IMR-90 (cell line): ENCODE measurements at regions not wholly inside any gene's neighbourhood (a gene's known extent, or its start where the extent isn't known, plus 50 kb on each side); places are given as distances from the start of the nearest gene placed in this dataset.

Experiments
- ATAC-seq: fragments of 200-7000 bp; cut with Tn5 transposase; 2 replicates; pipeline ENCODE4 v1.9.1; 2020; ENCODE audit warnings: low read depth, mild to moderate bottlenecking, moderate library complexity
- BruUV-seq: library from RNA; stranded (reverse); fragments of 400-500 nt; replicated peaks from 2 replicates; lab custom pipeline; 2021; lab: Mats Ljungman, UMichigan
- CTCF ChIA-PET: fragments of 300-600 bp; formaldehyde crosslinking; extraction: SDS; loops from one replicate; lab custom pipeline; 2021; ENCODE audit warnings: antibody characterized with exemption; lab: Yijun Ruan, JAX
- POLR2A ChIA-PET: fragments of 300-600 bp; sonication (Branson Sonifier 250); formaldehyde crosslinking; loops from one replicate; lab custom pipeline; 2022; ENCODE audit warnings: antibody characterized with exemption; ENCODE audit not compliant: unreplicated experiment; lab: Charles Lee
- DNase-seq: peaks from one replicate; pipeline ENCODE4 v3.0.0; 2013
- H2AFZ ChIP-seq: replicated peaks from 2 replicates; pipeline ENCODE3; 2013; ENCODE audit warnings: low read length, mild to moderate bottlenecking; ENCODE audit not compliant: poor library complexity
- H2AK5ac ChIP-seq: 2 replicates; pipeline ENCODE4 v1.6.1; 2013; ENCODE audit warnings: low read depth, low read length, inconsistent platforms
- H2AK9ac ChIP-seq: replicated peaks from 2 replicates; pipeline ENCODE3; 2013; ENCODE audit warnings: mild to moderate bottlenecking, low read depth, low read length, moderate library complexity; ENCODE audit not compliant: poor library complexity
- H2BK120ac ChIP-seq: 2 replicates; pipeline ENCODE4 v1.6.1; 2013; ENCODE audit warnings: low read depth, low read length, inconsistent platforms
- H2BK15ac ChIP-seq: 3 replicates; pipeline ENCODE4 v1.6.1; 2013; ENCODE audit warnings: low read depth, low read length, inconsistent platforms
- H2BK20ac ChIP-seq: 2 replicates; pipeline ENCODE4 v1.6.1; 2013; ENCODE audit warnings: low read depth, mild to moderate bottlenecking, inconsistent platforms, low read length, moderate library complexity
- H2BK5ac ChIP-seq: 2 replicates; pipeline ENCODE4 v1.6.1; 2013; ENCODE audit warnings: mild to moderate bottlenecking, low read depth, low read length, inconsistent platforms; ENCODE audit not compliant: poor library complexity, severe bottlenecking
- H3K14ac ChIP-seq: replicated peaks from 2 replicates; pipeline ENCODE4 v1.6.1; 2013; ENCODE audit warnings: low read depth, low read length, inconsistent platforms
- H3K18ac ChIP-seq: 2 replicates; pipeline ENCODE4 v1.6.1; 2013; ENCODE audit warnings: low read depth, low read length, control low read depth
- H3K23ac ChIP-seq: 2 replicates; pipeline ENCODE4 v1.6.1; 2013; ENCODE audit warnings: low read depth, low read length, inconsistent platforms
- H3K27ac ChIP-seq: 2 replicates; pipeline ENCODE4 v1.5.1; 2013; ENCODE audit warnings: mild to moderate bottlenecking, control low read depth, low read length; ENCODE audit not compliant: insufficient read depth
- H3K27me3 ChIP-seq: 2 replicates; pipeline ENCODE4 v1.6.1; 2013; ENCODE audit warnings: low read length; ENCODE audit not compliant: control insufficient read depth, insufficient read depth
- H3K36me3 ChIP-seq: 2 replicates; pipeline ENCODE4 v1.6.1; 2013; ENCODE audit warnings: low read length, mixed read lengths; ENCODE audit not compliant: control insufficient read depth, insufficient read depth
- H3K4ac ChIP-seq: 2 replicates; pipeline ENCODE4 v1.6.1; 2013; ENCODE audit warnings: low read depth, low read length, inconsistent platforms
- H3K4me1 ChIP-seq: 2 replicates; pipeline ENCODE4 v1.6.1; 2013; ENCODE audit warnings: low read length, mixed read lengths; ENCODE audit not compliant: control insufficient read depth, insufficient read depth
- H3K4me2 ChIP-seq: 2 replicates; pipeline ENCODE4 v1.6.1; 2013; ENCODE audit warnings: low read depth, mild to moderate bottlenecking, control low read depth, low read length, moderate library complexity
- H3K4me3 ChIP-seq: 2 replicates; pipeline ENCODE4 v1.5.1; 2013; ENCODE audit warnings: low read depth, mild to moderate bottlenecking, control low read depth, low read length, moderate library complexity; ENCODE audit not compliant: insufficient read depth
- H3K56ac ChIP-seq: 2 replicates; pipeline ENCODE4 v1.6.1; 2013; ENCODE audit warnings: low read length, inconsistent platforms; ENCODE audit not compliant: insufficient read depth; ENCODE audit errors: extremely low read depth
- H3K79me1 ChIP-seq, 2 experiments: 2 replicates each; pipeline ENCODE4 v1.6.1; 2013; ENCODE audit warnings: low read length in 2 of 2, inconsistent platforms in 1 of 2, low read depth in 1 of 2
- H3K9ac ChIP-seq: 2 replicates; pipeline ENCODE4 v1.6.1; 2013; ENCODE audit warnings: low read depth, low read length, control low read depth
- H3K9me1 ChIP-seq: 2 replicates; pipeline ENCODE4 v1.6.1; 2013; ENCODE audit warnings: low read length, inconsistent platforms; ENCODE audit not compliant: insufficient read depth
- H3K9me3 ChIP-seq: 2 replicates; pipeline ENCODE4 v1.6.1; 2013; ENCODE audit warnings: low read length; ENCODE audit not compliant: control insufficient read depth, insufficient read depth
- H4K20me1 ChIP-seq: 2 replicates; pipeline ENCODE4 v1.6.1; 2013; ENCODE audit warnings: low read length, inconsistent platforms; ENCODE audit not compliant: insufficient read depth
- H4K5ac ChIP-seq: 2 replicates; pipeline ENCODE4 v1.6.1; 2013; ENCODE audit warnings: mild to moderate bottlenecking, low read depth, low read length, control low read depth
- H4K8ac ChIP-seq, 2 experiments: 2 replicates each; pipeline ENCODE4 v1.6.1; 2013; ENCODE audit warnings: low read depth in 2 of 2, low read length in 2 of 2, control low read depth in 1 of 2, inconsistent platforms in 1 of 2
- H4K91ac ChIP-seq: 2 replicates; pipeline ENCODE4 v1.6.1; 2013; ENCODE audit warnings: low read depth, low read length, inconsistent platforms; ENCODE audit not compliant: insufficient read depth
- CEBPB ChIP-seq: IDR thresholded peaks from 2 replicates; pipeline ENCODE4 v1.6.1; 2012; ENCODE audit warnings: low read depth, low read length, improper control_type of control experiment
- CHD1 ChIP-seq: IDR thresholded peaks from 2 replicates; pipeline ENCODE4 v1.6.1; 2012; ENCODE audit warnings: low read depth, low read length, improper control_type of control experiment
- MAFK ChIP-seq: IDR thresholded peaks from 2 replicates; pipeline ENCODE4 v1.6.1; 2012; ENCODE audit warnings: low read depth, low read length, improper control_type of control experiment
- MXI1 ChIP-seq: IDR thresholded peaks from 2 replicates; pipeline ENCODE4 v1.6.1; 2012; ENCODE audit warnings: low read depth, mild to moderate bottlenecking, low read length, moderate library complexity, borderline replicate concordance
- POLR2A ChIP-seq: IDR thresholded peaks from 2 replicates; pipeline ENCODE4 v1.6.1; 2012; ENCODE audit warnings: mild to moderate bottlenecking, low read depth, low read length
- RAD21 ChIP-seq: IDR thresholded peaks from 2 replicates; pipeline ENCODE4 v1.6.1; 2012; ENCODE audit warnings: low read length, improper control_type of control experiment
- RCOR1 ChIP-seq: IDR thresholded peaks from 2 replicates; pipeline ENCODE4 v1.6.1; 2012; ENCODE audit warnings: mild to moderate bottlenecking, low read length, improper control_type of control experiment; ENCODE audit not compliant: insufficient replicate concordance
- RFX5 ChIP-seq: IDR thresholded peaks from 2 replicates; pipeline ENCODE4 v1.8.0; 2012; ENCODE audit warnings: low read depth, mild to moderate bottlenecking, low read length, moderate library complexity
- WGBS, 2 experiments: methylation state at CpG; one replicate each; pipeline versions ENCODE4 v1.1.5 to v1.1.7; 2013; ENCODE audit warnings: missing lambda C conversion rate in 2 of 2; ENCODE audit not compliant: insufficient read length in 1 of 2; ENCODE audit errors: extremely low coverage in 2 of 2; 5-methylcytosine and 5-hydroxymethylcytosine counted together
- dilution Hi-C: fragments of 300-500 bp; cut with HindIII; formaldehyde crosslinking; loops from one replicate; pipeline ENCODE4 v1.14.3; 2018; ENCODE audit warnings: low sequenced_read_pairs; ENCODE audit not compliant: unreplicated experiment
- in situ Hi-C: fragments of 300-500 bp; cut with MboI; formaldehyde crosslinking; loops from 3 replicates; pipeline ENCODE4 v1.14.3; 2019; ENCODE audit warnings: low sequenced_read_pairs, inconsistent platforms, mixed read lengths
- intact Hi-C: fragments of 100-400 bp; cut with micrococcal nuclease; formaldehyde crosslinking; loops from 2 replicates; pipeline ENCODE4 v1.10.0; 2022

DNA sequence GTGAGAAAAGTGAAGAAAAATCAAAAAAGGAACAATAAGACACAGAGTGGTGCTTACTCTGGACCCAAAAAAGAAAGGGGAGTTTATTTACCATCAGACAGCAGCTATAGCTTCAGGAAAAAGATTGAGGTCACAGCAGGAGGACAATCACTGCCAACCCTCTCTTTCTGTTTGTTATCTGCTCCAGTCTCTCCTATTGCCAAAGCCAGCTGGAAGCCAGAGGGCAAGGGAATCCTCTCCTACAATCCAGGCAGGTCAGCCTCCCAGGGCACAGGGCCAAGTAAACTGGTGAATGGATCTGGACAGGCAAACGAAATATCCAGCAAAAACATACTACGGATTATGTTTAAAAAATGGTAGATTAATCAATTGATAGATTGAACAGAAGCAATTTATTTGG is 306.9 kb upstream of the SLIT2 start:
- no peak overlapping the region for H4K8ac ChIP-seq
- 0 out of 2 replicates have a peak, but pooled peaks cover 3% of the 10 kb centered on the region for H3K9me1 ChIP-seq
- no peak overlapping the region for H3K9ac ChIP-seq
- DNase-seq (no peak), ATAC-seq (no peak)
- H3K4ac ChIP-seq, result no peak overlapping the region
- CTCF ChIA-PET, result no interaction called here
- no peak overlapping the region for H3K4me2 ChIP-seq
- H4K5ac ChIP-seq, result no peak overlapping the region
- peaks cover 11% of the 10 kb centered on the region for H3K27me3 ChIP-seq
- dilution Hi-C loops, result no loop called here
- no peak for TF ChIP-seq MAFK
- no peak for TF ChIP-seq CHD1
- TF ChIP-seq CEBPB, result no peak
- no peak for TF ChIP-seq RFX5
- TF ChIP-seq RCOR1, result no peak
- no peak for TF ChIP-seq RAD21
- no peak for TF ChIP-seq MXI1
- TF ChIP-seq POLR2A, result no peak
- no peak overlapping the region for H3K56ac ChIP-seq
- H4K20me1 ChIP-seq, result no peaks in the 10 kb centered on the region
- no peak overlapping the region for H3K23ac ChIP-seq
- no peak overlapping the region for H3K27ac ChIP-seq
- POLR2A ChIA-PET, result no interaction called here
- H2AK5ac ChIP-seq, result no peak overlapping the region
- peaks cover 13% of the 10 kb centered on the region for H3K4me1 ChIP-seq
- no TSS peak for BruUV-seq
- no peak overlapping the region for H4K91ac ChIP-seq
- no peak overlapping the region for H2BK15ac ChIP-seq
- no peaks in the 10 kb centered on the region for H3K9me3 ChIP-seq
- H3K18ac ChIP-seq, result no peak overlapping the region
- no peak overlapping the region for H3K14ac ChIP-seq
- H3K4me3 ChIP-seq, result no peak overlapping the region
- H2AK9ac ChIP-seq, result no peak overlapping the region
- H2BK5ac ChIP-seq, result no peak overlapping the region
- H2BK120ac ChIP-seq, result no peak overlapping the region
- no peaks in the 10 kb centered on the region for H3K36me3 ChIP-seq
- no peak overlapping the region for H2AFZ ChIP-seq
- no CpG with 5 or more reads among the region's 2 CpGs for WGBS, 2 experiments
- H2BK20ac ChIP-seq, result 0 out of 2 replicates have a peak overlapping the region, but pooled peaks have one; percentile 27
- no peaks in the 10 kb centered on the region for H3K79me1 ChIP-seq
- intact Hi-C loops, result no loop called here
- in situ Hi-C loops, result no loop called here
